GM23338 (cell line): ENCODE measurements at regions not wholly inside any gene's neighbourhood (a gene's known extent, or its start where the extent isn't known, plus 50 kb on each side); places are given as distances from the start of the nearest gene placed in this dataset.

Experiments
- EZH2phosphoT487 ChIP-seq: fragments of 200-600 bp; sonication (generic); IDR thresholded peaks from one replicate; pipeline ENCODE4 v1.8.1; 2018; ENCODE audit warnings: antibody characterized with exemption; ENCODE audit not compliant: unreplicated experiment
- POLR2AphosphoS5 ChIP-seq: IDR thresholded peaks from 2 replicates; pipeline ENCODE4 v1.6.1; 2016; ENCODE audit warnings: antibody characterized with exemption, low read depth

- no peak for TF ChIP-seq POLR2AphosphoS5
- TF ChIP-seq EZH2phosphoT487, result no peak
These were observed 279.0 kb downstream of the OGFRL1 start for GRCh38 chr6:71567562-71567961.
